ENCODE measurements at regions not wholly inside any gene's neighbourhood (a gene's known extent, or its start where the extent isn't known, plus 50 kb on each side); places are given as distances from the start of the nearest gene placed in this dataset.

GRCh38 chr2:118699447-118700175 lies 147.8 kb downstream of the EN1 start:
- TF ChIP-seq MYB (IDR thresholded peaks at IDR 0.05; ENCODE audit: borderline replicate concordance, low read depth, low read length) = no peak
- TF ChIP-seq CREB1 (IDR thresholded peaks at IDR 0.05; ENCODE audit: low read depth) = no peak
- no peak for TF ChIP-seq HDGF (IDR thresholded peaks at IDR 0.05)
- TF ChIP-seq JUNB (IDR thresholded peaks at IDR 0.05) = no peak
- Histone ChIP-seq H4K20me1 (ENCODE audit: control insufficient read depth, insufficient read depth) (no peaks in the 10 kb centered on the region), H3K36me3 (ENCODE audit: control insufficient read depth in 2 of 2, insufficient read depth in 2 of 2, low read length in 1 of 2) (no peaks in the 10 kb centered on the region), H3K27me3 (replicated peaks in 1 of 2; ENCODE audit: control insufficient read depth in 2 of 2, insufficient read depth in 2 of 2, low read length in 1 of 2) (no peaks in the 10 kb centered on the region), H3K9ac (ENCODE audit: control insufficient read depth, insufficient read depth, low read length) (no peak overlapping the region), H3K4me2 (ENCODE audit: control insufficient read depth, insufficient read depth) (no peak overlapping the region), H3K4me3 (no peak overlapping the region), H3K27ac (ENCODE audit: control insufficient read depth, insufficient read depth) (no peak overlapping the region), H3K4me1 (ENCODE audit: control insufficient read depth, insufficient read depth, low read length) (no peaks in the 10 kb centered on the region), H3K9me3 (replicated peaks; ENCODE audit: control insufficient read depth, insufficient read depth, low read length) (no peaks in the 10 kb centered on the region), H2AFZ (ENCODE audit: control insufficient read depth, low read depth, low read length) (no peak overlapping the region), H3K79me2 (ENCODE audit: control insufficient read depth, insufficient read depth, low read length) (no peaks in the 10 kb centered on the region)
- in situ Hi-C loops (cut with MboI) = no loop called here
- ChIA-PET RAD21 (ENCODE audit: unreplicated experiment) (no interaction called here), POLR2A (no interaction called here), CTCF (no interaction called here), SMC1A (ENCODE audit: uncharacterized antibody, unreplicated experiment) (no interaction called here)
- DNase-seq (ENCODE audit: low read depth, low spot score) (no peak), FAIRE-seq (no peak), ATAC-seq (no peak)
- intact Hi-C loops (cut with micrococcal nuclease; ENCODE audit: unreplicated experiment) = no loop called here
- WGBS (ENCODE audit: insufficient coverage, insufficient replicate concordance, low lambda C conversion rate, missing lambda C conversion rate) = 5% methylated on average over 13 of the region's 13 CpGs
- BruUV-seq (replicated peaks) = no TSS peak

DNA sequence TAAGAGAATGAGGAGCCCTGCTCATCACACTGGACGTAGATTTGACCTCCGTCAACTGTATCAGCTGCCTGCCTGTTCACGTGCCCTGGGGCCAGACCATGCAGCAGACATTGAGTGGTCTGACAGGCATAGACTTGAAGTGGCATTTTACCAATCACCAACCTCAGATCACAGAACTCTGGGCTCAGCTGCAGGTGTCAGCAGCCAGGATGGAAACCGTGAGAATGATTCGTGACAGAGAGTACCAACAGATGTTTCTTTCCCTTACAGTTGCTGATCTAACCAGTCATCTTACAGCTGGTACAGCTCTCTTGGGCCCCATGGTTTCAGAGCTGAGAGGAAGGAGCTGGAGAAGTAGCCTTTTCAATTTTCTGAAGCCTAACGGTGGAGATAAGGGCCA lies 148.9 kb downstream of the EN1 start:
- WGBS (ENCODE audit: insufficient coverage, insufficient replicate concordance, low lambda C conversion rate, missing lambda C conversion rate) = 34% methylated on average over 6 of the region's 6 CpGs
- ChIA-PET RAD21 (ENCODE audit: unreplicated experiment) (interaction anchor here (0.5 kb wide), 1 partner anchor 1995 kb away, joined by 3 read pairs; no protein-coding TSS in a partner anchor), POLR2A (no interaction called here), CTCF (no interaction called here), SMC1A (ENCODE audit: uncharacterized antibody, unreplicated experiment) (no interaction called here)
- H4K20me1 ChIP-seq (ENCODE audit: control insufficient read depth, insufficient read depth) = no peaks in the 10 kb centered on the region
- no peaks in the 10 kb centered on the region for H3K9me3 ChIP-seq (replicated peaks; ENCODE audit: control insufficient read depth, insufficient read depth, low read length)
- ATAC-seq (no peak), DNase-seq (ENCODE audit: low read depth, low spot score) (no peak), FAIRE-seq (no peak)
- H3K4me1 ChIP-seq (ENCODE audit: control insufficient read depth, insufficient read depth, low read length) = no peaks in the 10 kb centered on the region
- no peaks in the 10 kb centered on the region for H3K79me2 ChIP-seq (ENCODE audit: control insufficient read depth, insufficient read depth, low read length)
- no peak overlapping the region for H3K4me3 ChIP-seq
- H2AFZ ChIP-seq (ENCODE audit: control insufficient read depth, low read depth, low read length) = no peak overlapping the region
- no peak overlapping the region for H3K27ac ChIP-seq (ENCODE audit: control insufficient read depth, insufficient read depth)
- H3K4me2 ChIP-seq (ENCODE audit: control insufficient read depth, insufficient read depth) = no peak overlapping the region
- intact Hi-C loops (cut with micrococcal nuclease; ENCODE audit: unreplicated experiment) (no loop called here), in situ Hi-C loops (cut with MboI) (no loop called here)
- TF ChIP-seq CBX3 (IDR thresholded peaks at IDR 0.05; ENCODE audit: borderline replicate concordance, low read depth) (no peak), NBN (IDR thresholded peaks at IDR 0.05) (no peak), CEBPB (IDR thresholded peaks at IDR 0.05; ENCODE audit: borderline replicate concordance in 1 of 2, low read depth in 2 of 2, low read length in 2 of 2) (no peak), CREB1 (IDR thresholded peaks at IDR 0.05; ENCODE audit: low read depth) (no peak), LARP7 (IDR thresholded peaks at IDR 0.05) (no peak), JUND (IDR thresholded peaks at IDR 0.05; ENCODE audit: low read depth, low read length) (no peak), MYC (IDR thresholded peaks at IDR 0.05; ENCODE audit: insufficient read depth, insufficient read length, insufficient replicate concordance, low read length, severe bottlenecking) (no peak)
- TF ChIP-seq, protein P1, sequence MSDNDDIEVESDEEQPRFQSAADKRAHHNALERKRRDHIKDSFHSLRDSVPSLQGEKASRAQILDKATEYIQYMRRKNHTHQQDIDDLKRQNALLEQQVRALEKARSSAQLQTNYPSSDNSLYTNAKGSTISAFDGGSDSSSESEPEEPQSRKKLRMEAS (IDR thresholded peaks at IDR 0.05; ENCODE audit: low read depth, low read length) = no peak
- TF ChIP-seq, protein P2, sequence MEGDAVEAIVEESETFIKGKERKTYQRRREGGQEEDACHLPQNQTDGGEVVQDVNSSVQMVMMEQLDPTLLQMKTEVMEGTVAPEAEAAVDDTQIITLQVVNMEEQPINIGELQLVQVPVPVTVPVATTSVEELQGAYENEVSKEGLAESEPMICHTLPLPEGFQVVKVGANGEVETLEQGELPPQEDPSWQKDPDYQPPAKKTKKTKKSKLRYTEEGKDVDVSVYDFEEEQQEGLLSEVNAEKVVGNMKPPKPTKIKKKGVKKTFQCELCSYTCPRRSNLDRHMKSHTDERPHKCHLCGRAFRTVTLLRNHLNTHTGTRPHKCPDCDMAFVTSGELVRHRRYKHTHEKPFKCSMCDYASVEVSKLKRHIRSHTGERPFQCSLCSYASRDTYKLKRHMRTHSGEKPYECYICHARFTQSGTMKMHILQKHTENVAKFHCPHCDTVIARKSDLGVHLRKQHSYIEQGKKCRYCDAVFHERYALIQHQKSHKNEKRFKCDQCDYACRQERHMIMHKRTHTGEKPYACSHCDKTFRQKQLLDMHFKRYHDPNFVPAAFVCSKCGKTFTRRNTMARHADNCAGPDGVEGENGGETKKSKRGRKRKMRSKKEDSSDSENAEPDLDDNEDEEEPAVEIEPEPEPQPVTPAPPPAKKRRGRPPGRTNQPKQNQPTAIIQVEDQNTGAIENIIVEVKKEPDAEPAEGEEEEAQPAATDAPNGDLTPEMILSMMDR (IDR thresholded peaks at IDR 0.05 in 2 of 3, conservative IDR thresholded peaks at IDR 0.05 in 1 of 3; ENCODE audit: control insufficient read depth in 2 of 3, extremely low read depth in 1 of 3, insufficient read depth in 1 of 3, low read depth in 3 of 3, low read length in 3 of 3) = no peak
- H3K9ac ChIP-seq (ENCODE audit: control insufficient read depth, insufficient read depth, low read length) = no peak overlapping the region
- H3K36me3 ChIP-seq (ENCODE audit: control insufficient read depth in 2 of 2, insufficient read depth in 2 of 2, low read length in 1 of 2) = no peaks in the 10 kb centered on the region
- BruUV-seq (replicated peaks) = no TSS peak
- H3K27me3 ChIP-seq (replicated peaks in 1 of 2; ENCODE audit: control insufficient read depth in 2 of 2, insufficient read depth in 2 of 2, low read length in 1 of 2) = no peaks in the 10 kb centered on the region

Measured in GM12878 (cell line).